Liver (tissue), 3 donors: ENCODE measurements at regions not wholly inside any gene's neighbourhood (a gene's known extent, or its start where the extent isn't known, plus 50 kb on each side); places are given as distances from the start of the nearest gene placed in this dataset.

Source experiments
- CTCF ChIP-seq: fragments of 150-350 bp; IDR thresholded peaks from 2 replicates; pipeline ENCODE4 v1.5.1; 2017; ENCODE audit warnings: improper control_type of control experiment, low read depth, low read length; ENCODE audit not compliant: missing input control
- RAD21 ChIP-seq, 2 donors: IDR thresholded peaks; 2 replicates each; pipeline ENCODE4 v1.6.1; 2016; ENCODE audit warnings: antibody characterized with exemption in 2 of 2, mild to moderate bottlenecking in 2 of 2
- donor health status: healthy.
- donor health status: healthy.

- TF ChIP-seq CTCF (no peak), RAD21 (IDR thresholded peaks at IDR 0.05) (no peak)
Observed at GRCh38 chr3:168815946-168816345, 720.2 kb upstream of the GOLIM4 start.
